Lower leg skin (tissue), 3 donors: ENCODE measurements at regions not wholly inside any gene's neighbourhood (a gene's known extent, or its start where the extent isn't known, plus 50 kb on each side); places are given as distances from the start of the nearest gene placed in this dataset.

ENCODE experiments used
- POLR2A ChIP-seq, 2 donors: fragments of 450-650 bp; IDR thresholded peaks; one replicate each; pipeline ENCODE4 v1.6.1; 2016 to 2017; ENCODE audit warnings: antibody characterized with exemption in 2 of 2, mild to moderate bottlenecking in 1 of 2, moderate library complexity in 1 of 2
- TF ChIP-seq, protein P1 (sequence below), 3 donors: fragments of 450-650 bp; IDR thresholded peaks; one replicate each; pipeline ENCODE4 v1.5.1; 2016; ENCODE audit warnings: antibody characterized with exemption in 3 of 3, mild to moderate bottlenecking in 3 of 3, moderate library complexity in 2 of 3

DNA sequence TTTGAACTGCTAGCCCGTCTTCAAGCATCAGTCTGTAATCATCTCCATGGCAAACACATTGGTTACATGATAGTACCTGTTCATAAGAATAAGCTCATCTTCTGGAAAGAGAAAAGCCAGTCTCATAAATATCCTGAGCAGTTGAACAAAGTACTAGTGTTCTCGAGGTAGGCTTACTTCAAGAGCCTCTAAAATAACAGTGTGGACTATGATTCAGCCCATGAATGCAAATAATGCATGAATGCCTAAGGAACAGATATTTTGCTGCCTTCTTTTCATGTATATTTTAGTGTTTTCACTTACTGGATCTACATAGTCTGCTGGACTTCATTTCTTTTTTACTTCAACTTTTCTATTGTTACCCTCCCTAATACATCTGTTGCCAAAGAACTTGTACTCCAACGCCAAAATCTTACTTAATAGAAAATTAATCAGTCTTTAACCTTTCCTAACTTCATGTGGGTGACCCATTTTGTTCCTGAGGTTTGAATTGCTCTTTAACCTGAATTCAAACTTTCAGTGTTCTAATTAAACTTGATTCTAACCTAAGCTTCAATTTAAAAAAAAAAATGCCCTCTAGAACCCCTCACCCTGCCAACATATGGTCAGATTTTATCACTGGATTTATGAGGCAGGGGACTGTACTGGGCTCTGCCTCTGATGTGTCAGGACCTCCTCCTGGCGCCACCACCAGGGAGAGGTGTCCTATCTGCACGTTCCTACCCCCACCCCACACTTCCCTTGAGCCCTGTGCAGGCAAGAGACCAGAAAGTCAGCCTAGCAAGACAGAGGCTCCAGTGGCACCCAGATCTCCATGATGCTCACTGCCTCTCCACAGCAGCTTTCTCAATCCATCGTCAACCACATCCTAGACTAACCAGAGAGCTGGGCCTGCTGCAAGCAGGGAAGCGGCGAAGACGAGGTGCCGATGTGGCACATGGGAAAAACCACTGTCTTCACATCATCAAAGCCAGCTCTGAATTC, 264.7 kb upstream of the ID2 start:
- TF ChIP-seq, protein P1, sequence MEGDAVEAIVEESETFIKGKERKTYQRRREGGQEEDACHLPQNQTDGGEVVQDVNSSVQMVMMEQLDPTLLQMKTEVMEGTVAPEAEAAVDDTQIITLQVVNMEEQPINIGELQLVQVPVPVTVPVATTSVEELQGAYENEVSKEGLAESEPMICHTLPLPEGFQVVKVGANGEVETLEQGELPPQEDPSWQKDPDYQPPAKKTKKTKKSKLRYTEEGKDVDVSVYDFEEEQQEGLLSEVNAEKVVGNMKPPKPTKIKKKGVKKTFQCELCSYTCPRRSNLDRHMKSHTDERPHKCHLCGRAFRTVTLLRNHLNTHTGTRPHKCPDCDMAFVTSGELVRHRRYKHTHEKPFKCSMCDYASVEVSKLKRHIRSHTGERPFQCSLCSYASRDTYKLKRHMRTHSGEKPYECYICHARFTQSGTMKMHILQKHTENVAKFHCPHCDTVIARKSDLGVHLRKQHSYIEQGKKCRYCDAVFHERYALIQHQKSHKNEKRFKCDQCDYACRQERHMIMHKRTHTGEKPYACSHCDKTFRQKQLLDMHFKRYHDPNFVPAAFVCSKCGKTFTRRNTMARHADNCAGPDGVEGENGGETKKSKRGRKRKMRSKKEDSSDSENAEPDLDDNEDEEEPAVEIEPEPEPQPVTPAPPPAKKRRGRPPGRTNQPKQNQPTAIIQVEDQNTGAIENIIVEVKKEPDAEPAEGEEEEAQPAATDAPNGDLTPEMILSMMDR (IDR thresholded peaks at IDR 0.05), result no peak
- TF ChIP-seq POLR2A (IDR thresholded peaks at IDR 0.05), result no peak
